ENCODE measurements at regions not wholly inside any gene's neighbourhood (a gene's known extent, or its start where the extent isn't known, plus 50 kb on each side); places are given as distances from the start of the nearest gene placed in this dataset.
A peak's percentile ranks its signal among the peaks of the same experiment; 100 is the strongest.
"Not testable (repeated sequence)": the region's sequence is repeated elsewhere in the genome, so short reads cannot be mapped to it uniquely, and the experiment has no call there.

DNA sequence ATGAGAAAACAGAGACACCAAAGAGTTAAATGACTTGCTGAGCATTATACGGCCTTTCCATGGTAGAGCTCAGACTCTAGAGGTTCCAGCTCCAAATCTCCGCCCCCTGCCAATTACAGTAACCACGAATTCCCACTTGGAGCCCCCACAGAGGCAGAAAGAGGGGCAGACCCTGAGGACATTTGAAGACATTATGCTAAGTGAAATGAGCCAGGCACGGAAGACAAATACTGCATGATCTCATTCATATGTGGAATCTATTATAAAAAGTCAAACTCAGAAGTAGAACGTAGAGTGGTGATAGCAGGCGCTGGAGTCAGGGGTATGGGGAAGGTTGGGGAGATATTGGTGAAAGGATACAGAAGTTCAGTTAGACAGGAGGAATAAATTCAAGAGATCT lies 303.4 kb downstream of the ANAPC1 start:
- DNase-seq (ENCODE audit: low spot score); H3K27ac Mint-ChIP-seq; intact Hi-C loops (cut with micrococcal nuclease); H3K4me1 Mint-ChIP-seq (ENCODE audit: low read depth); H3K4me3 Mint-ChIP-seq; H3K36me3 Mint-ChIP-seq (ENCODE audit: low read depth); H3K9me3 Mint-ChIP-seq; H3K27me3 Mint-ChIP-seq (ENCODE audit: insufficient read depth): not testable (repeated sequence)

DNA sequence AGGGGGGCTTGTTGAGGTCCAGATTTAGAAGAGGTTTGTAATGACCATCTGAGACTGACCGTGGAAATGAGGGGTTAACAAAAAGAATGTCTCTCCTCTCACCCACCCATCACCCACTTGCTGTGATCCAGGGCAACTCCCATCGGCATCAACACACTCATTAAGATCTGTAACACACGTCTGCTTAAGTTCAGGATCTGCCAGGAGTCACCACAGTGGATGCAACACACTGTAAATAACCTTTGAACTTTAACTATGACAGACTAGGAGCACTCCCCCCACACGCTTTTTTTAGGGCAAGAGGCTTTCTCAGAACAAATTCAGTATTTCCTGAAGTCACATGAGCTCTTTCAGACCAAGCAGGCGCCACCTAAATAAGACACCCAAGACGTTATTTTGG lies 301.9 kb downstream of the ANAPC1 start:
- intact Hi-C loops (cut with micrococcal nuclease); H3K4me3 Mint-ChIP-seq; H3K27me3 Mint-ChIP-seq (ENCODE audit: insufficient read depth); DNase-seq (ENCODE audit: low spot score); H3K9me3 Mint-ChIP-seq; H3K36me3 Mint-ChIP-seq (ENCODE audit: low read depth); H3K4me1 Mint-ChIP-seq (ENCODE audit: low read depth); H3K27ac Mint-ChIP-seq: not testable (repeated sequence)

- H3K4me3 Mint-ChIP-seq; H3K27ac Mint-ChIP-seq; intact Hi-C loops (cut with micrococcal nuclease); H3K9me3 Mint-ChIP-seq; DNase-seq (ENCODE audit: low spot score); H3K36me3 Mint-ChIP-seq (ENCODE audit: low read depth); H3K4me1 Mint-ChIP-seq (ENCODE audit: low read depth); H3K27me3 Mint-ChIP-seq (ENCODE audit: insufficient read depth): not testable (repeated sequence)
These were observed 300.5 kb downstream of the ANAPC1 start for GRCh38 chr2:111583480-111583879.

DNA sequence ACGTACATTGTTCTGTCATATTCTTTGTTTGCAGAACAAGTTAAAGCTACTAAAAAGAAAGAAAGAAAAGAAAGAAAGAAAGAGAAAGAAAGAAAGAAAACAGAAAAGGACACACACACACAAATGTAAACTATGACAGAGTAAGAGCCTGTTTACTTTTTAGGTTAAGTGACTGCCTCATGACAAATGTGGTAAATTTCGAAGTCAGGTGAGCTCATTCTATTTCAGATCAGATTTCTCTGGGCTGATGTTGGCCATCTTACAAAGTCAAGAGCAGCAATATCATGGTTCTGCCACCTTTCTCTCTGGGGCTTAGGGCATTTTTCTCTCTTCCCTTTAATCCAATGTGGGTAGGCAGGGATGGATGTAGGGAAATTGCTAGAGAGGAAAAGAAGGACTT lies 299.5 kb downstream of the ANAPC1 start:
- H3K4me1 Mint-ChIP-seq (ENCODE audit: low read depth); H3K4me3 Mint-ChIP-seq; DNase-seq (ENCODE audit: low spot score); H3K27ac Mint-ChIP-seq; H3K9me3 Mint-ChIP-seq; intact Hi-C loops (cut with micrococcal nuclease); H3K27me3 Mint-ChIP-seq (ENCODE audit: insufficient read depth); H3K36me3 Mint-ChIP-seq (ENCODE audit: low read depth): not testable (repeated sequence)

- DNase-seq (ENCODE audit: low spot score); H3K36me3 Mint-ChIP-seq (ENCODE audit: low read depth); H3K4me3 Mint-ChIP-seq; H3K4me1 Mint-ChIP-seq (ENCODE audit: low read depth); intact Hi-C loops (cut with micrococcal nuclease); H3K27me3 Mint-ChIP-seq (ENCODE audit: insufficient read depth); H3K9me3 Mint-ChIP-seq; H3K27ac Mint-ChIP-seq: not testable (repeated sequence)
These were observed 299.0 kb downstream of the ANAPC1 start for GRCh38 chr2:111584950-111585349.

GRCh38 chr2:111586014-111586413 lies 298.0 kb downstream of the ANAPC1 start:
- intact Hi-C loops (cut with micrococcal nuclease); H3K27me3 Mint-ChIP-seq (ENCODE audit: insufficient read depth): not testable (repeated sequence)

GRCh38 chr2:111595072-111595471 lies 288.9 kb downstream of the ANAPC1 start:
- H3K4me1 Mint-ChIP-seq (ENCODE audit: low read depth); intact Hi-C loops (cut with micrococcal nuclease); H3K4me3 Mint-ChIP-seq; DNase-seq (ENCODE audit: low spot score); H3K9me3 Mint-ChIP-seq; H3K36me3 Mint-ChIP-seq (ENCODE audit: low read depth); H3K27ac Mint-ChIP-seq; H3K27me3 Mint-ChIP-seq (ENCODE audit: insufficient read depth): not testable (repeated sequence)

More at GRCh38 chr2:111586014-111586413, 298.0 kb downstream of the ANAPC1 start:
- H3K4me3 Mint-ChIP-seq; H3K4me1 Mint-ChIP-seq (ENCODE audit: low read depth); H3K9me3 Mint-ChIP-seq; H3K36me3 Mint-ChIP-seq (ENCODE audit: low read depth); DNase-seq (ENCODE audit: low spot score); H3K27ac Mint-ChIP-seq: not testable (repeated sequence)

DNA sequence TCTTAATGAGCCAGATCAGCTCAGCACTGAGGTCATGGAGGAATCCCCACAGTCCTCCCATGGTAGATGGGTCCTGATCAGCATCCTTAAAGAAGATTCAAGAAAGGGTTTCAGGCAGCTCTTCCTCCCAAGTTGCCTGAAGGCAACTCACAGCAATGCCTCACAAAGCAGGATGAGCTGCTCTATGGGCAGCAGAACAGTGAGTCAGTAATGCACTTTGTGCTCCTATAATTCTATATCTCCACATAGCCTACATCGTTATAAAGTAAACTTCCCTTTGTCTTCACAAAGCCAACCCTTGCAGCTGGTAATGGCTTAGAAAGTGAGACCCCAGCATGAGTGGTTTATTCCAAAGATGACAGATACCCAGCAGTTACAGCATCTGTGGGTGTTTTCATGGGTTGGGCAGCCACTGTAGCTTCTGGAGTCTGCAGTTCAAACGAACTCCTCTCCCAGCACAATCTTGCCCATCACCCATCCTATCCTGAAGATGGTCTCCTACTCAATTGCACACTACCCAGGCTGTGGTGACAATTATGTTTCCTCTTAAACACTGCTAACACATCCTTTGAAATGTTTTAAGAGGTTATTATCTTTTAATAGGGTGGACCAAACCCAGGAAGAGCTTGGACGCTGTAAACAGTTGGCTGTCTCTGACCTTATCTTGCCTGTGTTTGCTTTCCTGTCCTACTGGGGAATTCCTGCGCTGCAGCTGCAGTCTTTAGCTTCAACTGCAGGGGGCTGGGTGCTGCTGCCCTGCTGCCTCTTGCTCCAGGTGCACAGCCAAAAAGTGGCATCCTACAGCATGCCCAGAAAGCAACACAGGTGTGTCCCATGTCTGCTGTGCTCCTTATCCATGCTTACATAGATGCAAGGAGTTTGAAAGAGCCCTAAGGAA lies 286.9 kb downstream of the ANAPC1 start:
- not testable (repeated sequence) for H3K27ac Mint-ChIP-seq

GRCh38 chr2:111598944-111599343 lies 285.0 kb downstream of the ANAPC1 start:
- H3K4me1 Mint-ChIP-seq (ENCODE audit: low read depth); H3K27me3 Mint-ChIP-seq (ENCODE audit: insufficient read depth); H3K9me3 Mint-ChIP-seq; H3K36me3 Mint-ChIP-seq (ENCODE audit: low read depth); DNase-seq (ENCODE audit: low spot score); intact Hi-C loops (cut with micrococcal nuclease): not testable (repeated sequence)
- Mint-ChIP-seq H3K27ac (peak overlapping the region; percentile 62), H3K4me3 (peak overlapping the region; percentile 13)

More for the DNA sequence above, 286.9 kb downstream of the ANAPC1 start:
- DNase-seq (ENCODE audit: low spot score); H3K36me3 Mint-ChIP-seq (ENCODE audit: low read depth); H3K4me3 Mint-ChIP-seq; intact Hi-C loops (cut with micrococcal nuclease); H3K4me1 Mint-ChIP-seq (ENCODE audit: low read depth); H3K27me3 Mint-ChIP-seq (ENCODE audit: insufficient read depth); H3K9me3 Mint-ChIP-seq: not testable (repeated sequence)

- H3K36me3 Mint-ChIP-seq (ENCODE audit: low read depth); intact Hi-C loops (cut with micrococcal nuclease); H3K27me3 Mint-ChIP-seq (ENCODE audit: insufficient read depth); H3K27ac Mint-ChIP-seq; DNase-seq (ENCODE audit: low spot score); H3K9me3 Mint-ChIP-seq; H3K4me1 Mint-ChIP-seq (ENCODE audit: low read depth); H3K4me3 Mint-ChIP-seq: not testable (repeated sequence)
These were observed 281.7 kb downstream of the ANAPC1 start for GRCh38 chr2:111602259-111602658.

DNA sequence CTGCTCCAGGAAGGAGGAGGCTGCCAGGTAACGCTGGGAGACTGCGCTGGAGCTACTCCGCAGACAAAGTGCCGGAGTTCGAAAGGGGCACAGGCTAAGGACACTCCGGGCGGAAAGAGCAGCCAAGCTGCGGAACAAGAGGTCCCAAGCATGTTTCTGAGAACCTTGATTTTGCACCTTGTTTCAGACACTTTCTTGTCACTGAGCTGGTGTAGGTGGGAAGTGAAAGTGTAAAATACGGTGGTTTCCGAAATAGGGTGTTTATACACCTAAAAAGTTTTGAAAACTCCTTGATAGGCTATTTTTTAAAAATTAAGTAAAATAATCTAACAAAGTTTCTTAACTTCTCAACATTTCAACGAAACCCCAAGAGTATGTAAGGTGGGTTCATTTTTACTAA lies 278.2 kb downstream of the ANAPC1 start:
- H3K27ac Mint-ChIP-seq; H3K36me3 Mint-ChIP-seq (ENCODE audit: low read depth); H3K4me3 Mint-ChIP-seq; intact Hi-C loops (cut with micrococcal nuclease); DNase-seq (ENCODE audit: low spot score); H3K4me1 Mint-ChIP-seq (ENCODE audit: low read depth); H3K27me3 Mint-ChIP-seq (ENCODE audit: insufficient read depth); H3K9me3 Mint-ChIP-seq: not testable (repeated sequence)

GRCh38 chr2:111606632-111607031 lies 277.4 kb downstream of the ANAPC1 start:
- not testable (repeated sequence) for H3K27ac Mint-ChIP-seq; H3K27me3 Mint-ChIP-seq (ENCODE audit: insufficient read depth); H3K4me1 Mint-ChIP-seq (ENCODE audit: low read depth)

DNA sequence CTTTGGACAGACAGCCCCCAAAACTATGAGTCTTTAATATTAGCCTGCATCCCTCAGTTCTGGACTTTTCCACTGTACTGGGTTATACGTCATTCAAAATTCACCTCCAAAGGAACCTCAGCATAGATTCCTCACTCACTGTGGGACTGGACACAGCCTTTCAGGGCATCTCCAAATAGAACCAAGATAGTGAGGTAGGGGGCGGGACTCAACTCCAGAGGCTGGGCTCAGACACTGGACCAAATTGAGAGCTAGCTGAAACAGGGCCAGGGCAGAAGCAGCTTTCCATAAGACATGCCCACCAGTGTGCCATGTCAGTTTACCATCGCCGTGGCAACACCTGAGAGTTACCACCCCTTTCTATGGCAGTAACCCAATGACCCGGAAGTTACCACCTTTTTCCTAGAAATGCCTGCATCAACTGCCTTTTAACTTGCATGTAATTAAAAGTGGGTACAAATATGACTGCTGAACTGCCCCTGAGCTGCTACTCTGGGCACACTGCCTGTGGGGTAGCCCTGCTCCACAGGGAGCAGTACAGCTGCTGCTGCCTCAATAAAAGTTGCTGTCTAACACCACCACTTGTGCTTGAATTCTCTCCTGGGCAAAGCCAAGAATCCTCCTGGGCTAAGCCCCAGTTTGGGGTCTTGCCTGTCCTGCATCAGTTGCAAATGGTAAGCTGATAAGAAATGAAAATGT lies 274.7 kb downstream of the ANAPC1 start:
- H3K9me3 Mint-ChIP-seq; H3K27ac Mint-ChIP-seq; H3K4me1 Mint-ChIP-seq (ENCODE audit: low read depth); H3K27me3 Mint-ChIP-seq (ENCODE audit: insufficient read depth); intact Hi-C loops (cut with micrococcal nuclease); DNase-seq (ENCODE audit: low spot score); H3K4me3 Mint-ChIP-seq; H3K36me3 Mint-ChIP-seq (ENCODE audit: low read depth): not testable (repeated sequence)

More at GRCh38 chr2:111606632-111607031, 277.4 kb downstream of the ANAPC1 start:
- H3K9me3 Mint-ChIP-seq; DNase-seq (ENCODE audit: low spot score); H3K36me3 Mint-ChIP-seq (ENCODE audit: low read depth); H3K4me3 Mint-ChIP-seq; intact Hi-C loops (cut with micrococcal nuclease): not testable (repeated sequence)
